IMR-90 (cell line): ENCODE measurements at regions not wholly inside any gene's neighbourhood (a gene's known extent, or its start where the extent isn't known, plus 50 kb on each side); places are given as distances from the start of the nearest gene placed in this dataset.

Source experiments
- ATAC-seq: fragments of 200-7000 bp; cut with Tn5 transposase; 2 replicates; pipeline ENCODE4 v1.9.1; 2020; ENCODE audit warnings: low read depth, mild to moderate bottlenecking, moderate library complexity
- BruUV-seq: library from RNA; stranded (reverse); fragments of 400-500 nt; replicated peaks from 2 replicates; lab custom pipeline; 2021; lab: Mats Ljungman, UMichigan
- CTCF ChIA-PET: fragments of 300-600 bp; formaldehyde crosslinking; extraction: SDS; loops from one replicate; lab custom pipeline; 2021; ENCODE audit warnings: antibody characterized with exemption; lab: Yijun Ruan, JAX
- POLR2A ChIA-PET: fragments of 300-600 bp; sonication (Branson Sonifier 250); formaldehyde crosslinking; loops from one replicate; lab custom pipeline; 2022; ENCODE audit warnings: antibody characterized with exemption; ENCODE audit not compliant: unreplicated experiment; lab: Charles Lee
- DNase-seq: peaks from one replicate; pipeline ENCODE4 v3.0.0; 2013
- H2AFZ ChIP-seq: replicated peaks from 2 replicates; pipeline ENCODE3; 2013; ENCODE audit warnings: low read length, mild to moderate bottlenecking; ENCODE audit not compliant: poor library complexity
- H2AK5ac ChIP-seq: 2 replicates; pipeline ENCODE4 v1.6.1; 2013; ENCODE audit warnings: low read depth, low read length, inconsistent platforms
- H2AK9ac ChIP-seq: replicated peaks from 2 replicates; pipeline ENCODE3; 2013; ENCODE audit warnings: mild to moderate bottlenecking, low read depth, low read length, moderate library complexity; ENCODE audit not compliant: poor library complexity
- H2BK120ac ChIP-seq: 2 replicates; pipeline ENCODE4 v1.6.1; 2013; ENCODE audit warnings: low read depth, low read length, inconsistent platforms
- H2BK15ac ChIP-seq: 3 replicates; pipeline ENCODE4 v1.6.1; 2013; ENCODE audit warnings: low read depth, low read length, inconsistent platforms
- H2BK20ac ChIP-seq: 2 replicates; pipeline ENCODE4 v1.6.1; 2013; ENCODE audit warnings: low read depth, mild to moderate bottlenecking, inconsistent platforms, low read length, moderate library complexity
- H2BK5ac ChIP-seq: 2 replicates; pipeline ENCODE4 v1.6.1; 2013; ENCODE audit warnings: mild to moderate bottlenecking, low read depth, low read length, inconsistent platforms; ENCODE audit not compliant: poor library complexity, severe bottlenecking
- H3K14ac ChIP-seq: replicated peaks from 2 replicates; pipeline ENCODE4 v1.6.1; 2013; ENCODE audit warnings: low read depth, low read length, inconsistent platforms
- H3K18ac ChIP-seq: 2 replicates; pipeline ENCODE4 v1.6.1; 2013; ENCODE audit warnings: low read depth, low read length, control low read depth
- H3K23ac ChIP-seq: 2 replicates; pipeline ENCODE4 v1.6.1; 2013; ENCODE audit warnings: low read depth, low read length, inconsistent platforms
- H3K27ac ChIP-seq: 2 replicates; pipeline ENCODE4 v1.5.1; 2013; ENCODE audit warnings: mild to moderate bottlenecking, control low read depth, low read length; ENCODE audit not compliant: insufficient read depth
- H3K27me3 ChIP-seq: 2 replicates; pipeline ENCODE4 v1.6.1; 2013; ENCODE audit warnings: low read length; ENCODE audit not compliant: control insufficient read depth, insufficient read depth
- H3K36me3 ChIP-seq: 2 replicates; pipeline ENCODE4 v1.6.1; 2013; ENCODE audit warnings: low read length, mixed read lengths; ENCODE audit not compliant: control insufficient read depth, insufficient read depth
- H3K4ac ChIP-seq: 2 replicates; pipeline ENCODE4 v1.6.1; 2013; ENCODE audit warnings: low read depth, low read length, inconsistent platforms
- H3K4me1 ChIP-seq: 2 replicates; pipeline ENCODE4 v1.6.1; 2013; ENCODE audit warnings: low read length, mixed read lengths; ENCODE audit not compliant: control insufficient read depth, insufficient read depth
- H3K4me2 ChIP-seq: 2 replicates; pipeline ENCODE4 v1.6.1; 2013; ENCODE audit warnings: low read depth, mild to moderate bottlenecking, control low read depth, low read length, moderate library complexity
- H3K4me3 ChIP-seq: 2 replicates; pipeline ENCODE4 v1.5.1; 2013; ENCODE audit warnings: low read depth, mild to moderate bottlenecking, control low read depth, low read length, moderate library complexity; ENCODE audit not compliant: insufficient read depth
- H3K56ac ChIP-seq: 2 replicates; pipeline ENCODE4 v1.6.1; 2013; ENCODE audit warnings: low read length, inconsistent platforms; ENCODE audit not compliant: insufficient read depth; ENCODE audit errors: extremely low read depth
- H3K79me1 ChIP-seq, 2 experiments: 2 replicates each; pipeline ENCODE4 v1.6.1; 2013; ENCODE audit warnings: low read length in 2 of 2, inconsistent platforms in 1 of 2, low read depth in 1 of 2
- H3K9ac ChIP-seq: 2 replicates; pipeline ENCODE4 v1.6.1; 2013; ENCODE audit warnings: low read depth, low read length, control low read depth
- H3K9me1 ChIP-seq: 2 replicates; pipeline ENCODE4 v1.6.1; 2013; ENCODE audit warnings: low read length, inconsistent platforms; ENCODE audit not compliant: insufficient read depth
- H3K9me3 ChIP-seq: 2 replicates; pipeline ENCODE4 v1.6.1; 2013; ENCODE audit warnings: low read length; ENCODE audit not compliant: control insufficient read depth, insufficient read depth
- H4K20me1 ChIP-seq: 2 replicates; pipeline ENCODE4 v1.6.1; 2013; ENCODE audit warnings: low read length, inconsistent platforms; ENCODE audit not compliant: insufficient read depth
- H4K5ac ChIP-seq: 2 replicates; pipeline ENCODE4 v1.6.1; 2013; ENCODE audit warnings: mild to moderate bottlenecking, low read depth, low read length, control low read depth
- H4K8ac ChIP-seq, 2 experiments: 2 replicates each; pipeline ENCODE4 v1.6.1; 2013; ENCODE audit warnings: low read depth in 2 of 2, low read length in 2 of 2, control low read depth in 1 of 2, inconsistent platforms in 1 of 2
- H4K91ac ChIP-seq: 2 replicates; pipeline ENCODE4 v1.6.1; 2013; ENCODE audit warnings: low read depth, low read length, inconsistent platforms; ENCODE audit not compliant: insufficient read depth
- FOS ChIP-seq: fragments of 150-350 bp; IDR thresholded peaks from 2 replicates; pipeline ENCODE4 v1.6.1; 2016; ENCODE audit warnings: low read depth, low read length
- MAZ ChIP-seq: IDR thresholded peaks from 2 replicates; pipeline ENCODE4 v1.6.1; 2012; ENCODE audit warnings: low read depth, mild to moderate bottlenecking, low read length, improper control_type of control experiment, moderate library complexity, borderline replicate concordance
- MXI1 ChIP-seq: IDR thresholded peaks from 2 replicates; pipeline ENCODE4 v1.6.1; 2012; ENCODE audit warnings: low read depth, mild to moderate bottlenecking, low read length, moderate library complexity, borderline replicate concordance
- POLR2A ChIP-seq: IDR thresholded peaks from 2 replicates; pipeline ENCODE4 v1.6.1; 2012; ENCODE audit warnings: mild to moderate bottlenecking, low read depth, low read length
- WGBS, 2 experiments: methylation state at CpG; one replicate each; pipeline versions ENCODE4 v1.1.5 to v1.1.7; 2013; ENCODE audit warnings: missing lambda C conversion rate in 2 of 2; ENCODE audit not compliant: insufficient read length in 1 of 2; ENCODE audit errors: extremely low coverage in 2 of 2; 5-methylcytosine and 5-hydroxymethylcytosine counted together
- dilution Hi-C: fragments of 300-500 bp; cut with HindIII; formaldehyde crosslinking; loops from one replicate; pipeline ENCODE4 v1.14.3; 2018; ENCODE audit warnings: low sequenced_read_pairs; ENCODE audit not compliant: unreplicated experiment
- in situ Hi-C: fragments of 300-500 bp; cut with MboI; formaldehyde crosslinking; loops from 3 replicates; pipeline ENCODE4 v1.14.3; 2019; ENCODE audit warnings: low sequenced_read_pairs, inconsistent platforms, mixed read lengths
- intact Hi-C: fragments of 100-400 bp; cut with micrococcal nuclease; formaldehyde crosslinking; loops from 2 replicates; pipeline ENCODE4 v1.10.0; 2022
- TF ChIP-seq, protein P1 (sequence below): fragments of 150-350 bp; IDR thresholded peaks from 2 replicates; pipeline ENCODE4 v1.6.1; 2017; ENCODE audit warnings: mild to moderate bottlenecking, antibody characterized with exemption, low read length, low read depth
- TF ChIP-seq, protein P2 (sequence below): conservative IDR thresholded peaks from 2 replicates; pipeline ENCODE4 v1.5.1; 2012; ENCODE audit warnings: mild to moderate bottlenecking, low read depth, low read length, improper control_type of control experiment

DNA sequence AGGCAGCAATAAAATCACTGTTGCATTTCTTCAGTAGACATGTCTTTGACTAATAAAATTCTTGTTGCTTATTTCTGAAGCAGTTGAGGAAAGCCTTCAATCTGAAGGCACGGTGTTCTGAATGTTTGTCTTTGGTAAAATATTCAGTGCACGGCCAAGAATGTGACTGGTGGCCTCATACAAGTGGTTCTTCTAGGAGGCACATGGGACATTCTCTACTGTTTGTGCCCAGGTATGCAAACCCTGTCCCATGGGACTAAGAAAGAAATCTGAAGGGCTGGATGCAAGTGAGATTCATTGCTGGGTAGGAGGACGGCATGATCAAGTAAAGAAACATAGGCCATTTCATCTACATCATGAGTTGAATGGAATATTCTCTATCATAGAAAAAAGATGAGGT lies 250.6 kb upstream of the NR2F2 start:
- no peaks in the 10 kb centered on the region for H3K9me1 ChIP-seq
- no peak overlapping the region for H2BK20ac ChIP-seq
- no peaks in the 10 kb centered on the region for H3K79me1 ChIP-seq
- no peaks in the 10 kb centered on the region for H4K20me1 ChIP-seq
- BruUV-seq = no TSS peak
- H2AK5ac ChIP-seq = no peak overlapping the region
- H3K23ac ChIP-seq = no peak overlapping the region
- no peak overlapping the region for H2BK5ac ChIP-seq
- no peak overlapping the region for H3K14ac ChIP-seq
- dilution Hi-C loops (no loop called here), intact Hi-C loops (no loop called here), in situ Hi-C loops (no loop called here)
- no peak overlapping the region for H4K5ac ChIP-seq
- H3K9me3 ChIP-seq = no peaks in the 10 kb centered on the region
- no peak overlapping the region for H2AFZ ChIP-seq
- H3K56ac ChIP-seq = no peak overlapping the region
- H3K4me2 ChIP-seq = no peak overlapping the region
- WGBS, 2 experiments = 67% methylated on average over 1 of the region's 3 CpGs; no CpG with 5 or more reads in 1 of the 2 experiments
- H4K91ac ChIP-seq = no peak overlapping the region
- no peak overlapping the region for H3K4ac ChIP-seq
- no peak overlapping the region for H4K8ac ChIP-seq
- no peak for TF ChIP-seq POLR2A
- TF ChIP-seq, protein P1, sequence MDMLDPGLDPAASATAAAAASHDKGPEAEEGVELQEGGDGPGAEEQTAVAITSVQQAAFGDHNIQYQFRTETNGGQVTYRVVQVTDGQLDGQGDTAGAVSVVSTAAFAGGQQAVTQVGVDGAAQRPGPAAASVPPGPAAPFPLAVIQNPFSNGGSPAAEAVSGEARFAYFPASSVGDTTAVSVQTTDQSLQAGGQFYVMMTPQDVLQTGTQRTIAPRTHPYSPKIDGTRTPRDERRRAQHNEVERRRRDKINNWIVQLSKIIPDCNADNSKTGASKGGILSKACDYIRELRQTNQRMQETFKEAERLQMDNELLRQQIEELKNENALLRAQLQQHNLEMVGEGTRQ = no peak
- no peak for TF ChIP-seq FOS
- TF ChIP-seq MXI1 = no peak
- TF ChIP-seq, protein P2, sequence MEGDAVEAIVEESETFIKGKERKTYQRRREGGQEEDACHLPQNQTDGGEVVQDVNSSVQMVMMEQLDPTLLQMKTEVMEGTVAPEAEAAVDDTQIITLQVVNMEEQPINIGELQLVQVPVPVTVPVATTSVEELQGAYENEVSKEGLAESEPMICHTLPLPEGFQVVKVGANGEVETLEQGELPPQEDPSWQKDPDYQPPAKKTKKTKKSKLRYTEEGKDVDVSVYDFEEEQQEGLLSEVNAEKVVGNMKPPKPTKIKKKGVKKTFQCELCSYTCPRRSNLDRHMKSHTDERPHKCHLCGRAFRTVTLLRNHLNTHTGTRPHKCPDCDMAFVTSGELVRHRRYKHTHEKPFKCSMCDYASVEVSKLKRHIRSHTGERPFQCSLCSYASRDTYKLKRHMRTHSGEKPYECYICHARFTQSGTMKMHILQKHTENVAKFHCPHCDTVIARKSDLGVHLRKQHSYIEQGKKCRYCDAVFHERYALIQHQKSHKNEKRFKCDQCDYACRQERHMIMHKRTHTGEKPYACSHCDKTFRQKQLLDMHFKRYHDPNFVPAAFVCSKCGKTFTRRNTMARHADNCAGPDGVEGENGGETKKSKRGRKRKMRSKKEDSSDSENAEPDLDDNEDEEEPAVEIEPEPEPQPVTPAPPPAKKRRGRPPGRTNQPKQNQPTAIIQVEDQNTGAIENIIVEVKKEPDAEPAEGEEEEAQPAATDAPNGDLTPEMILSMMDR = no peak
- no peak for TF ChIP-seq MAZ
- CTCF ChIA-PET = no interaction called here
- ATAC-seq = no peak
- no peaks in the 10 kb centered on the region for H3K4me1 ChIP-seq
- no peak overlapping the region for H2BK120ac ChIP-seq
- H3K9ac ChIP-seq = no peak overlapping the region
- no peak overlapping the region for H2BK15ac ChIP-seq
- no peaks in the 10 kb centered on the region for H3K36me3 ChIP-seq
- H2AK9ac ChIP-seq = no peak overlapping the region
- H3K18ac ChIP-seq = no peak overlapping the region
- POLR2A ChIA-PET = interaction anchor here (0.6 kb wide), 1 partner anchor 247 kb away, joined by 3 read pairs; no protein-coding TSS in a partner anchor
- H3K4me3 ChIP-seq = no peak overlapping the region
- no peaks in the 10 kb centered on the region for H3K27me3 ChIP-seq
- no peak for DNase-seq
- H3K27ac ChIP-seq = no peak overlapping the region
